Neuronal stem cell (in vitro differentiated cells): ENCODE measurements at regions not wholly inside any gene's neighbourhood (a gene's known extent, or its start where the extent isn't known, plus 50 kb on each side); places are given as distances from the start of the nearest gene placed in this dataset.

Experiments used
- DNase-seq: peaks from one replicate; pipeline ENCODE4 v3.0.0-alpha.2; 2013; ENCODE audit warnings: low spot score
- H2AFZ ChIP-seq: one replicate; pipeline ENCODE4 v1.6.1; 2013; ENCODE audit warnings: mild to moderate bottlenecking, low read length, inconsistent platforms
- H2AK5ac ChIP-seq: 2 replicates; pipeline ENCODE4 v1.6.1; 2013; ENCODE audit warnings: low read depth, mild to moderate bottlenecking, inconsistent platforms, low read length, moderate library complexity, mixed read lengths
- H2BK120ac ChIP-seq: 2 replicates; pipeline ENCODE4 v1.6.1; 2013; ENCODE audit warnings: low read depth, mild to moderate bottlenecking, inconsistent platforms, low read length, moderate library complexity, mixed read lengths
- H2BK12ac ChIP-seq: one replicate; pipeline ENCODE4 v1.6.1; 2013; ENCODE audit warnings: low read length, inconsistent platforms
- H2BK15ac ChIP-seq: 2 replicates; pipeline ENCODE4 v1.6.1; 2013; ENCODE audit warnings: mild to moderate bottlenecking, low read length, inconsistent platforms, mixed read lengths
- H2BK5ac ChIP-seq: one replicate; pipeline ENCODE4 v1.6.1; 2013; ENCODE audit warnings: inconsistent platforms, mild to moderate bottlenecking, low read length, moderate library complexity
- H3K14ac ChIP-seq: one replicate; pipeline ENCODE4 v1.6.1; 2013; ENCODE audit warnings: low read length, inconsistent platforms
- H3K18ac ChIP-seq: 2 replicates; pipeline ENCODE4 v1.6.1; 2013; ENCODE audit warnings: low read length, inconsistent platforms
- H3K23ac ChIP-seq: 2 replicates; pipeline ENCODE4 v1.6.1; 2013; ENCODE audit warnings: low read depth, mild to moderate bottlenecking, mixed read lengths, low read length, inconsistent platforms; ENCODE audit not compliant: poor library complexity
- H3K27ac ChIP-seq: replicated peaks from 3 replicates; pipeline ENCODE4 v1.5.1; 2013; ENCODE audit warnings: low read length, inconsistent platforms
- H3K27me3 ChIP-seq, 3 experiments: 2 replicates each; pipeline ENCODE4 v1.6.1; 2013; ENCODE audit warnings: low read length in 3 of 3, mild to moderate bottlenecking in 2 of 3, inconsistent platforms in 1 of 3, low read depth in 1 of 3, mixed read lengths in 1 of 3, moderate library complexity in 1 of 3; ENCODE audit not compliant: control insufficient read depth in 3 of 3, insufficient read depth in 3 of 3
- H3K36me3 ChIP-seq, 2 donors: replicated peaks in 1 of 2; 2 replicates each; pipeline ENCODE4 v1.6.1; 2013; ENCODE audit warnings: low read length in 2 of 2; ENCODE audit not compliant: control insufficient read depth in 2 of 2, insufficient read depth in 2 of 2
- H3K4ac ChIP-seq: 2 replicates; pipeline ENCODE4 v1.6.1; 2013; ENCODE audit warnings: inconsistent platforms, mild to moderate bottlenecking, low read length, moderate library complexity
- H3K4me1 ChIP-seq, 2 donors: 1 replicate in 1 of 2; 2 replicates in 1 of 2; pipeline ENCODE4 v1.6.1; 2013; ENCODE audit warnings: low read length in 2 of 2, low read depth in 1 of 2; ENCODE audit not compliant: control insufficient read depth in 2 of 2, insufficient read depth in 1 of 2
- H3K4me2 ChIP-seq: one replicate; pipeline ENCODE4 v1.6.1; 2013; ENCODE audit warnings: mild to moderate bottlenecking, low read length, inconsistent platforms; ENCODE audit not compliant: insufficient read depth, poor library complexity, severe bottlenecking
- H3K4me3 ChIP-seq, 2 donors: 2 replicates each; pipeline ENCODE4 v1.5.1; 2013; ENCODE audit warnings: low read length in 2 of 2, mild to moderate bottlenecking in 2 of 2, inconsistent platforms in 1 of 2, moderate library complexity in 1 of 2
- H3K79me1 ChIP-seq: one replicate; pipeline ENCODE4 v1.6.1; 2013; ENCODE audit warnings: low read depth, mild to moderate bottlenecking, inconsistent platforms, low read length, moderate library complexity
- H3K9ac ChIP-seq: one replicate; pipeline ENCODE4 v1.6.1; 2013; ENCODE audit warnings: mild to moderate bottlenecking, low read depth, low read length, inconsistent platforms; ENCODE audit not compliant: poor library complexity
- H3K9me3 ChIP-seq, 2 donors: replicated peaks in 1 of 2; 2 replicates each; pipeline versions ENCODE3 to v1.6.1; 2013; ENCODE audit warnings: low read length in 2 of 2, mild to moderate bottlenecking in 2 of 2, inconsistent platforms in 1 of 2, low read depth in 1 of 2, mixed read lengths in 1 of 2, moderate library complexity in 1 of 2; ENCODE audit not compliant: control insufficient read depth in 2 of 2, insufficient read depth in 1 of 2
- H4K8ac ChIP-seq: one replicate; pipeline ENCODE4 v1.6.1; 2013; ENCODE audit warnings: low read depth, mild to moderate bottlenecking, inconsistent platforms, low read length, moderate library complexity
- H4K91ac ChIP-seq: one replicate; pipeline ENCODE4 v1.6.1; 2013; ENCODE audit warnings: low read length, low read depth, mild to moderate bottlenecking, inconsistent platforms; ENCODE audit not compliant: poor library complexity
- WGBS, 2 donors: extraction: QIAGEN DNeasy Blood & Tissue Kit; methylation state at CpG; one replicate each; pipeline ENCODE4 v1.1.7; 2013; ENCODE audit warnings: missing lambda C conversion rate in 2 of 2, mixed read lengths in 1 of 2; ENCODE audit not compliant: insufficient read length in 2 of 2, insufficient replicate concordance in 1 of 2; ENCODE audit errors: extremely low coverage in 2 of 2; 5-methylcytosine and 5-hydroxymethylcytosine counted together

- no peak overlapping the region for H3K9ac ChIP-seq
- no peaks in the 10 kb centered on the region for H3K79me1 ChIP-seq
- H4K91ac ChIP-seq = no peak overlapping the region
- no peak overlapping the region for H3K4ac ChIP-seq
- no peak overlapping the region for H2BK5ac ChIP-seq
- H3K23ac ChIP-seq = no peak overlapping the region
- H2BK120ac ChIP-seq = no peak overlapping the region
- no peaks in the 10 kb centered on the region for H3K36me3 ChIP-seq
- no peak overlapping the region for H3K4me3 ChIP-seq
- no peak overlapping the region for H3K18ac ChIP-seq
- no peaks in the 10 kb centered on the region for H3K4me1 ChIP-seq
- H4K8ac ChIP-seq = no peak overlapping the region
- no peaks in the 10 kb centered on the region for H3K9me3 ChIP-seq
- no peak for DNase-seq
- no peaks in the 10 kb centered on the region for H3K27me3 ChIP-seq
- no peak overlapping the region for H2AK5ac ChIP-seq
- H2AFZ ChIP-seq = no peak overlapping the region
- H2BK12ac ChIP-seq = no peak overlapping the region
- no peak overlapping the region for H3K27ac ChIP-seq
- H3K4me2 ChIP-seq = no peak overlapping the region
- H3K14ac ChIP-seq = no peak overlapping the region
- H2BK15ac ChIP-seq = no peak overlapping the region
Measured at GRCh38 chr3:152109038-152109437, 159.7 kb upstream of the MBNL1 start.

GRCh38 chr3:152113413-152113812 is 155.3 kb upstream of the MBNL1 start:
- no peaks in the 10 kb centered on the region for H3K27me3 ChIP-seq
- no peak overlapping the region for H2BK120ac ChIP-seq
- H3K4me3 ChIP-seq = no peak overlapping the region
- H3K36me3 ChIP-seq = no peaks in the 10 kb centered on the region
- H2AFZ ChIP-seq = no peak overlapping the region
- no peaks in the 10 kb centered on the region for H3K79me1 ChIP-seq
- H3K4me1 ChIP-seq = no peaks in the 10 kb centered on the region
- no peaks in the 10 kb centered on the region for H3K9me3 ChIP-seq
- no peak overlapping the region for H2BK15ac ChIP-seq
- no peak overlapping the region for H3K27ac ChIP-seq
- no peak overlapping the region for H3K9ac ChIP-seq
- no peak overlapping the region for H4K91ac ChIP-seq
- DNase-seq = no peak
- no peak overlapping the region for H2AK5ac ChIP-seq
- H3K4ac ChIP-seq = no peak overlapping the region
- no peak overlapping the region for H2BK12ac ChIP-seq
- no peak overlapping the region for H3K18ac ChIP-seq
- H3K4me2 ChIP-seq = no peak overlapping the region
- H3K14ac ChIP-seq = no peak overlapping the region
- H4K8ac ChIP-seq = no peak overlapping the region
- no CpG with 5 or more reads among the region's 1 CpG for WGBS, 2 donors
- no peak overlapping the region for H2BK5ac ChIP-seq
- no peak overlapping the region for H3K23ac ChIP-seq

DNA sequence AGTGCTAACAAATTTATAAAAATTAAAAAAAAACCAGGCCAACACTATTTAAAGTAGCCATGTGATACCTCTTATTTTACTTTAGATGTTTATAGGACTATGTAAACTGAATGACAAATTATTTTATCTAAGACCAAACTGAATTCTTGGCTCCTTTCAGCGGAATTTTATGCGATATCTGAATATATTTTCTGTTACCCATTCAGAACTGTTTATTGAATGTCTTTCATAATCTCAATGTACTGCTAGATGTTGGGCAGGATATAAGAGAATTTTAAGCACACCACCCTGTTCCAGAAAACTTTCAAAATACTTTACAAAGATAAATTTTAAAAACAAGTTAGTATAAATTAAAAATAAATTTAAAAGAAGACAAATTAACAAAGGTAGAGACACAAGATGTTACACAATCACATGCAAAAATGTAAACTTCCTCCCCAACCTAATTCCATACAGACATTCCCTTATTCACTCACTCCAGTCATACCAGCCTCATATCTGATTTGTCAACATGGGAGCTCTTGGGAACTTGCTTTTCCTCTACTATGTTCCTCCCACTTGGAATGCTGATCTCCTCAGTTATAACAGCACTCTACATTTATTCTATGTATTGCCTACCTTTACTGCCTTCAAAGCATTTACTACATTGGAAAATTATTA is 154.6 kb upstream of the MBNL1 start:
- Histone ChIP-seq H3K27me3 (no peaks in the 10 kb centered on the region), H3K4me1 (no peaks in the 10 kb centered on the region), H4K8ac (no peak overlapping the region)

DNA sequence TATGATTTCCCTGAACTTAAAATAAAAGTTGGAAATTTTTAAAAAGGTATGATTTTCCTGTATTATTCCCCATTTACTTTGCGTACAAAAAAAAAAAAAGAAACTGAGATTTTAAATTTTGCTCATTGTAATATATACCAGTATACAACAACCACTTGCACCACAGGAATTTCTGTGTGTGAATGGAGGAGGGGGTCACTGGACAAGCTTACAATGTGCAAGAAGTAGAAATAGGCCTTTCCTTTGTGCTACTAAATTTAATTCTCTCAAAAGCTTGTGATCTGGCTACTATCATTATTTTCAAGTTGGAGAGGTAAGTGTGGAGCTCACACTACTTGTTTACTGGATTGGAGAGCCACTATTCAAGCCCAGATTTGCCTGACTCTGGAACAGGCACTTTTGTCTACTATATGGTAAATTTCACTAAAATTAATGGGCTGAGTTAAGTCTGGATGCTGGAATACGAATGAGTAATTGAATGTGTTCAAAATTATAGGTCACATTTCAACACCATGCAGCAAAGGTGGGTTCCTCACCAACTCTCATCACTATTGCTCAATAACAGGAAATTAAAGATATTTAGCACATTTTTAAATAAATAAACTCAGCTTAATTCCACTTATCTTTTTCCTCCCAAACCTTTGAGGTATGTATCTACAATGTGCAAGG is 148.0 kb upstream of the MBNL1 start:
- H3K4me3 ChIP-seq = no peak overlapping the region
- H2BK5ac ChIP-seq = no peak overlapping the region
- H3K9ac ChIP-seq = no peak overlapping the region
- no peak overlapping the region for H4K8ac ChIP-seq
- H3K79me1 ChIP-seq = no peaks in the 10 kb centered on the region
- no peak overlapping the region for H2AK5ac ChIP-seq
- H2BK12ac ChIP-seq = no peak overlapping the region
- no peak overlapping the region for H3K27ac ChIP-seq
- no peak overlapping the region for H3K4me2 ChIP-seq
- no peaks in the 10 kb centered on the region for H3K27me3 ChIP-seq
- H3K14ac ChIP-seq = no peak overlapping the region
- H3K18ac ChIP-seq = no peak overlapping the region
- H2BK15ac ChIP-seq = no peak overlapping the region
- no CpG with 5 or more reads among the region's 2 CpGs for WGBS, 2 donors
- H2BK120ac ChIP-seq = no peak overlapping the region
- H3K23ac ChIP-seq = no peak overlapping the region
- H3K36me3 ChIP-seq = no peaks in the 10 kb centered on the region
- H3K4me1 ChIP-seq = peaks cover 2 to 4% of the 10 kb centered on the region in 2 donors
- no peaks in the 10 kb centered on the region for H3K9me3 ChIP-seq
- H3K4ac ChIP-seq = no peak overlapping the region
- no peak overlapping the region for H2AFZ ChIP-seq
- no peak overlapping the region for H4K91ac ChIP-seq
- no peak for DNase-seq

More for the DNA sequence above, 154.6 kb upstream of the MBNL1 start:
- Histone ChIP-seq H3K4ac (no peak overlapping the region), H3K23ac (no peak overlapping the region), H2BK12ac (no peak overlapping the region), H3K18ac (no peak overlapping the region), H3K79me1 (no peaks in the 10 kb centered on the region), H3K4me3 (no peak overlapping the region), H2BK5ac (no peak overlapping the region), H2BK120ac (no peak overlapping the region), H4K91ac (no peak overlapping the region), H3K27ac (no peak overlapping the region), H3K9ac (no peak overlapping the region), H3K36me3 (no peaks in the 10 kb centered on the region), H2AK5ac (no peak overlapping the region), H3K4me2 (no peak overlapping the region), H2BK15ac (no peak overlapping the region), H3K14ac (no peak overlapping the region), H2AFZ (no peak overlapping the region), H3K9me3 (no peaks in the 10 kb centered on the region)
- WGBS, 2 donors = no CpG with 5 or more reads among the region's 2 CpGs
- no peak for DNase-seq
